ENCODE measurements at regions not wholly inside any gene's neighbourhood (a gene's known extent, or its start where the extent isn't known, plus 50 kb on each side); places are given as distances from the start of the nearest gene placed in this dataset.
"Not testable (repeated sequence)": the region's sequence is repeated elsewhere in the genome, so short reads cannot be mapped to it uniquely, and the experiment has no call there.

- TF ChIP-seq HINFP (tag; conservative IDR thresholded peaks at IDR 0.05; ENCODE audit: low read depth) (0 out of 2 replicates have a peak, but pooled peaks have one; percentile 46), KDM1A (IDR thresholded peaks at IDR 0.05) (peak; percentile 43 to 62), MNT (conservative IDR thresholded peaks at IDR 0.05) (peak in 1 of 2 experiments; percentile 33; a peak in 1 of 4 replicates), FOXA3 (CRISPR knock-in tag; conservative IDR thresholded peaks at IDR 0.05 in 1 of 2, IDR thresholded peaks at IDR 0.05 in 1 of 2) (peak; percentile 39 to 86; a peak in 3 of 4 replicates), NR2C1 (tag; IDR thresholded peaks at IDR 0.05) (0 out of 2 replicates have a peak, but pooled peaks have one; percentile 30), TAL1 (IDR thresholded peaks at IDR 0.05) (peak; percentile 78), GATA2 (CRISPR knock-in tag; IDR thresholded peaks at IDR 0.05) (peak; percentile 43; the same call in 1 of the 2 replicates), DMBX1 (CRISPR knock-in tag; IDR thresholded peaks at IDR 0.05; ENCODE audit: borderline replicate concordance) (peak; percentile 90), CBFA2T2 (conservative IDR thresholded peaks at IDR 0.05) (peak; percentile 83), NCOR1 (IDR thresholded peaks at IDR 0.05) (peak; percentile 82), KLF16 (IDR thresholded peaks at IDR 0.05) (peak; percentile 11; the same call in 1 of the 2 replicates), MTA2 (IDR thresholded peaks at IDR 0.05; ENCODE audit: low read depth) (peak; percentile 43; the same call in 1 of the 2 replicates), TEAD4 (IDR thresholded peaks at IDR 0.05; ENCODE audit: low read length) (peak; percentile 24; the same call in 1 of the 2 replicates)
- not testable (repeated sequence) for TF ChIP-seq NR2C1 (IDR thresholded peaks at IDR 0.05); TEAD4 (CRISPR knock-in tag; IDR thresholded peaks at IDR 0.05; ENCODE audit: borderline replicate concordance)
These were observed 494.2 kb downstream of the IGSF11 start (continued) for GRCh38 chr3:118540448-118540821.

Data from K562 (cell line).